K562 (cell line): ENCODE measurements at regions not wholly inside any gene's neighbourhood (a gene's known extent, or its start where the extent isn't known, plus 50 kb on each side); places are given as distances from the start of the nearest gene placed in this dataset.

Source experiments
- BRCA1 ChIP-seq, 2 experiments: fragments of 450-650 bp in 1 of 2; sonication (generic) in 1 of 2; formaldehyde crosslinking in 1 of 2; IDR thresholded peaks; 2 replicates each; pipeline versions ENCODE4 v1.5.0 to v1.6.1; 2017 to 2020; ENCODE audit warnings: mild to moderate bottlenecking in 1 of 2, missing genetic modification reagents in 1 of 2
- CBFA2T3 ChIP-seq: fragments of 450-650 bp; IDR thresholded peaks from 2 replicates; pipeline ENCODE4 v1.6.1; 2017
- ERF ChIP-seq: fragments of 450-650 bp; formaldehyde crosslinking; IDR thresholded peaks from 2 replicates; pipeline ENCODE4 v1.4.0; 2020; ENCODE audit warnings: mild to moderate bottlenecking, mixed read lengths
- ETV6 ChIP-seq, 3 experiments: fragments of 150-350 bp in 1 of 3; sonication (generic) in 1 of 3; formaldehyde crosslinking in 1 of 3; IDR thresholded peaks; 2 replicates each; pipeline versions ENCODE4 v1.6.1 to v1.8.0; 2014 to 2022; ENCODE audit warnings: borderline replicate concordance in 2 of 3, low read depth in 2 of 3, antibody characterized with exemption in 1 of 3, low read length in 1 of 3, mild to moderate bottlenecking in 1 of 3, missing genetic modification reagents in 1 of 3
- NR4A1 ChIP-seq, 2 experiments: fragments of 250-450 bp in 1 of 2; fragments of 450-650 bp in 1 of 2; sonication (Bioruptor Pico) in 1 of 2; IDR thresholded peaks; 2 replicates each; pipeline versions ENCODE4 v1.4.0 to v1.6.1; 2016 to 2020; ENCODE audit warnings: mild to moderate bottlenecking in 2 of 2, missing compliant biosample characterization in 1 of 2, missing genetic modification characterization in 1 of 2, moderate library complexity in 1 of 2
- RFX1 ChIP-seq: fragments of 450-650 bp; IDR thresholded peaks from 2 replicates; pipeline ENCODE4 v1.6.1; 2016; ENCODE audit warnings: mild to moderate bottlenecking, moderate library complexity
- ZBTB1 ChIP-seq: sonication (generic); formaldehyde crosslinking; IDR thresholded peaks from 2 replicates; pipeline ENCODE4 v1.8.1; 2023; ENCODE audit warnings: missing genetic modification reagents, low read depth, mild to moderate bottlenecking, borderline replicate concordance
- TF ChIP-seq, protein P1 (sequence below): fragments of 200-600 bp; sonication (generic); IDR thresholded peaks from one replicate; pipeline ENCODE4 v1.6.1; 2012; ENCODE audit warnings: mild to moderate bottlenecking, low read depth, low read length, inconsistent platforms
- TF ChIP-seq, protein P2 (sequence below): sonication (generic); IDR thresholded peaks from 2 replicates; pipeline ENCODE4 v1.6.1; 2016
- TF ChIP-seq, protein P3 (sequence below): fragments of 250-450 bp; sonication (Bioruptor Pico); IDR thresholded peaks from 2 replicates; pipeline ENCODE4 v1.6.1; 2021; ENCODE audit warnings: mild to moderate bottlenecking
- TF ChIP-seq, protein P4 (sequence below): fragments of 450-650 bp; formaldehyde crosslinking; IDR thresholded peaks from 2 replicates; pipeline ENCODE4 v1.4.0; 2020; ENCODE audit warnings: mild to moderate bottlenecking, moderate library complexity

DNA sequence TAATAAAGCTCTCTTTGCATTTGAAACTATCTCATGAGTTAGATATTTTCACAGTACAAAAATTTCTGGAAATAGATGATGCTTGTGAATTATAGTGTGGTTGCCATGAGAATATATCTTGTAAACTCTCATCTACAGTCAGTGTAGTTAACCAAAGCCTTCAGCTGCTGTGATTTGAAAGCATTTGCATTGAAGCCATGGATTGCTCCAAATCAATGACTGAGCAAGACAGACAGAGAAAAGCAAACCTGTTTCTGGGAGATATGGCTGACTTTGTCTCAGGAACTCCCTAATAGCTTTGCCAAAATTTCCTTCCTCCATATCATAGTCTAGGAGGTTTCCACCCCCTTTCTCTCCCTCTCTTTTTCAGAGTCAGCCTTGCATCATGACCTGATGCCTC is 955.3 kb downstream of the REEP3 start (continued):
- TF ChIP-seq, protein P1, sequence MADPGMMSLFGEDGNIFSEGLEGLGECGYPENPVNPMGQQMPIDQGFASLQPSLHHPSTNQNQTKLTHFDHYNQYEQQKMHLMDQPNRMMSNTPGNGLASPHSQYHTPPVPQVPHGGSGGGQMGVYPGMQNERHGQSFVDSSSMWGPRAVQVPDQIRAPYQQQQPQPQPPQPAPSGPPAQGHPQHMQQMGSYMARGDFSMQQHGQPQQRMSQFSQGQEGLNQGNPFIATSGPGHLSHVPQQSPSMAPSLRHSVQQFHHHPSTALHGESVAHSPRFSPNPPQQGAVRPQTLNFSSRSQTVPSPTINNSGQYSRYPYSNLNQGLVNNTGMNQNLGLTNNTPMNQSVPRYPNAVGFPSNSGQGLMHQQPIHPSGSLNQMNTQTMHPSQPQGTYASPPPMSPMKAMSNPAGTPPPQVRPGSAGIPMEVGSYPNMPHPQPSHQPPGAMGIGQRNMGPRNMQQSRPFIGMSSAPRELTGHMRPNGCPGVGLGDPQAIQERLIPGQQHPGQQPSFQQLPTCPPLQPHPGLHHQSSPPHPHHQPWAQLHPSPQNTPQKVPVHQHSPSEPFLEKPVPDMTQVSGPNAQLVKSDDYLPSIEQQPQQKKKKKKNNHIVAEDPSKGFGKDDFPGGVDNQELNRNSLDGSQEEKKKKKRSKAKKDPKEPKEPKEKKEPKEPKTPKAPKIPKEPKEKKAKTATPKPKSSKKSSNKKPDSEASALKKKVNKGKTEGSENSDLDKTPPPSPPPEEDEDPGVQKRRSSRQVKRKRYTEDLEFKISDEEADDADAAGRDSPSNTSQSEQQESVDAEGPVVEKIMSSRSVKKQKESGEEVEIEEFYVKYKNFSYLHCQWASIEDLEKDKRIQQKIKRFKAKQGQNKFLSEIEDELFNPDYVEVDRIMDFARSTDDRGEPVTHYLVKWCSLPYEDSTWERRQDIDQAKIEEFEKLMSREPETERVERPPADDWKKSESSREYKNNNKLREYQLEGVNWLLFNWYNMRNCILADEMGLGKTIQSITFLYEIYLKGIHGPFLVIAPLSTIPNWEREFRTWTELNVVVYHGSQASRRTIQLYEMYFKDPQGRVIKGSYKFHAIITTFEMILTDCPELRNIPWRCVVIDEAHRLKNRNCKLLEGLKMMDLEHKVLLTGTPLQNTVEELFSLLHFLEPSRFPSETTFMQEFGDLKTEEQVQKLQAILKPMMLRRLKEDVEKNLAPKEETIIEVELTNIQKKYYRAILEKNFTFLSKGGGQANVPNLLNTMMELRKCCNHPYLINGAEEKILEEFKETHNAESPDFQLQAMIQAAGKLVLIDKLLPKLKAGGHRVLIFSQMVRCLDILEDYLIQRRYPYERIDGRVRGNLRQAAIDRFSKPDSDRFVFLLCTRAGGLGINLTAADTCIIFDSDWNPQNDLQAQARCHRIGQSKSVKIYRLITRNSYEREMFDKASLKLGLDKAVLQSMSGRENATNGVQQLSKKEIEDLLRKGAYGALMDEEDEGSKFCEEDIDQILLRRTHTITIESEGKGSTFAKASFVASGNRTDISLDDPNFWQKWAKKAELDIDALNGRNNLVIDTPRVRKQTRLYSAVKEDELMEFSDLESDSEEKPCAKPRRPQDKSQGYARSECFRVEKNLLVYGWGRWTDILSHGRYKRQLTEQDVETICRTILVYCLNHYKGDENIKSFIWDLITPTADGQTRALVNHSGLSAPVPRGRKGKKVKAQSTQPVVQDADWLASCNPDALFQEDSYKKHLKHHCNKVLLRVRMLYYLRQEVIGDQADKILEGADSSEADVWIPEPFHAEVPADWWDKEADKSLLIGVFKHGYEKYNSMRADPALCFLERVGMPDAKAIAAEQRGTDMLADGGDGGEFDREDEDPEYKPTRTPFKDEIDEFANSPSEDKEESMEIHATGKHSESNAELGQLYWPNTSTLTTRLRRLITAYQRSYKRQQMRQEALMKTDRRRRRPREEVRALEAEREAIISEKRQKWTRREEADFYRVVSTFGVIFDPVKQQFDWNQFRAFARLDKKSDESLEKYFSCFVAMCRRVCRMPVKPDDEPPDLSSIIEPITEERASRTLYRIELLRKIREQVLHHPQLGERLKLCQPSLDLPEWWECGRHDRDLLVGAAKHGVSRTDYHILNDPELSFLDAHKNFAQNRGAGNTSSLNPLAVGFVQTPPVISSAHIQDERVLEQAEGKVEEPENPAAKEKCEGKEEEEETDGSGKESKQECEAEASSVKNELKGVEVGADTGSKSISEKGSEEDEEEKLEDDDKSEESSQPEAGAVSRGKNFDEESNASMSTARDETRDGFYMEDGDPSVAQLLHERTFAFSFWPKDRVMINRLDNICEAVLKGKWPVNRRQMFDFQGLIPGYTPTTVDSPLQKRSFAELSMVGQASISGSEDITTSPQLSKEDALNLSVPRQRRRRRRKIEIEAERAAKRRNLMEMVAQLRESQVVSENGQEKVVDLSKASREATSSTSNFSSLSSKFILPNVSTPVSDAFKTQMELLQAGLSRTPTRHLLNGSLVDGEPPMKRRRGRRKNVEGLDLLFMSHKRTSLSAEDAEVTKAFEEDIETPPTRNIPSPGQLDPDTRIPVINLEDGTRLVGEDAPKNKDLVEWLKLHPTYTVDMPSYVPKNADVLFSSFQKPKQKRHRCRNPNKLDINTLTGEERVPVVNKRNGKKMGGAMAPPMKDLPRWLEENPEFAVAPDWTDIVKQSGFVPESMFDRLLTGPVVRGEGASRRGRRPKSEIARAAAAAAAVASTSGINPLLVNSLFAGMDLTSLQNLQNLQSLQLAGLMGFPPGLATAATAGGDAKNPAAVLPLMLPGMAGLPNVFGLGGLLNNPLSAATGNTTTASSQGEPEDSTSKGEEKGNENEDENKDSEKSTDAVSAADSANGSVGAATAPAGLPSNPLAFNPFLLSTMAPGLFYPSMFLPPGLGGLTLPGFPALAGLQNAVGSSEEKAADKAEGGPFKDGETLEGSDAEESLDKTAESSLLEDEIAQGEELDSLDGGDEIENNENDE, result no peak
- no peak for TF ChIP-seq RFX1
- TF ChIP-seq, protein P2, sequence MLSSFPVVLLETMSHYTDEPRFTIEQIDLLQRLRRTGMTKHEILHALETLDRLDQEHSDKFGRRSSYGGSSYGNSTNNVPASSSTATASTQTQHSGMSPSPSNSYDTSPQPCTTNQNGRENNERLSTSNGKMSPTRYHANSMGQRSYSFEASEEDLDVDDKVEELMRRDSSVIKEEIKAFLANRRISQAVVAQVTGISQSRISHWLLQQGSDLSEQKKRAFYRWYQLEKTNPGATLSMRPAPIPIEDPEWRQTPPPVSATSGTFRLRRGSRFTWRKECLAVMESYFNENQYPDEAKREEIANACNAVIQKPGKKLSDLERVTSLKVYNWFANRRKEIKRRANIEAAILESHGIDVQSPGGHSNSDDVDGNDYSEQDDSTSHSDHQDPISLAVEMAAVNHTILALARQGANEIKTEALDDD, result no peak
- no peak for TF ChIP-seq NR4A1 (CRISPR knock-in tag; IDR thresholded peaks at IDR 0.05)
- TF ChIP-seq NR4A1 (tag; IDR thresholded peaks at IDR 0.05), result no peak
- TF ChIP-seq BRCA1 (IDR thresholded peaks at IDR 0.05), result no peak
- no peak for TF ChIP-seq BRCA1 (CRISPR knock-in tag; IDR thresholded peaks at IDR 0.05)
- TF ChIP-seq ETV6 (IDR thresholded peaks at IDR 0.05; ENCODE audit: borderline replicate concordance in 1 of 2, low read depth in 2 of 2, low read length in 1 of 2), result no peak
- no peak for TF ChIP-seq ETV6 (CRISPR knock-in tag; IDR thresholded peaks at IDR 0.05; ENCODE audit: borderline replicate concordance)
- TF ChIP-seq CBFA2T3, result peak; percentile 49; the same call in 1 of the 2 replicates
- TF ChIP-seq ERF, result no peak
- no peak for TF ChIP-seq ZBTB1
- TF ChIP-seq, protein P3, sequence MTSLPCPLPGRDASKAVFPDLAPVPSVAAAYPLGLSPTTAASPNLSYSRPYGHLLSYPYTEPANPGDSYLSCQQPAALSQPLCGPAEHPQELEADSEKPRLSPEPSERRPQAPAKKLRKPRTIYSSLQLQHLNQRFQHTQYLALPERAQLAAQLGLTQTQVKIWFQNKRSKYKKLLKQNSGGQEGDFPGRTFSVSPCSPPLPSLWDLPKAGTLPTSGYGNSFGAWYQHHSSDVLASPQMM (CRISPR knock-in tag), result no peak
- TF ChIP-seq, protein P4, sequence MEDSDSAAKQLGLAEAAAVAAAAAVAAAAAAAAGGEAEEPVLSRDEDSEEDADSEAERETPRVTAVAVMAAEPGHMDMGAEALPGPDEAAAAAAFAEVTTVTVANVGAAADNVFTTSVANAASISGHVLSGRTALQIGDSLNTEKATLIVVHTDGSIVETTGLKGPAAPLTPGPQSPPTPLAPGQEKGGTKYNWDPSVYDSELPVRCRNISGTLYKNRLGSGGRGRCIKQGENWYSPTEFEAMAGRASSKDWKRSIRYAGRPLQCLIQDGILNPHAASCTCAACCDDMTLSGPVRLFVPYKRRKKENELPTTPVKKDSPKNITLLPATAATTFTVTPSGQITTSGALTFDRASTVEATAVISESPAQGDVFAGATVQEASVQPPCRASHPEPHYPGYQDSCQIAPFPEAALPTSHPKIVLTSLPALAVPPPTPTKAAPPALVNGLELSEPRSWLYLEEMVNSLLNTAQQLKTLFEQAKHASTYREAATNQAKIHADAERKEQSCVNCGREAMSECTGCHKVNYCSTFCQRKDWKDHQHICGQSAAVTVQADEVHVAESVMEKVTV (CRISPR knock-in tag), result no peak
